Cardiac muscle cell (in vitro differentiated cells and primary cell): ENCODE measurements at regions not wholly inside any gene's neighbourhood (a gene's known extent, or its start where the extent isn't known, plus 50 kb on each side); places are given as distances from the start of the nearest gene placed in this dataset.

Experiments used
- DNase-seq, 2 donors: peaks; one replicate each; pipeline versions ENCODE4 v3.0.0 to v3.0.0-alpha.2; 2010 to 2017; ENCODE audit warnings: low read depth in 1 of 2, low spot score in 1 of 2
- H3K27ac ChIP-seq: fragments of 200-600 bp; sonication (generic); 2 replicates; pipeline ENCODE4 v1.5.1; 2016
- H3K27me3 ChIP-seq: fragments of 200-600 bp; sonication (generic); 2 replicates; pipeline ENCODE4 v1.6.0; 2016; ENCODE audit warnings: control low read depth
- H3K36me3 ChIP-seq: fragments of 200-600 bp; sonication (generic); 2 replicates; pipeline ENCODE4 v1.5.1; 2016; ENCODE audit warnings: control low read depth
- H3K4me1 ChIP-seq: fragments of 200-600 bp; sonication (generic); 2 replicates; pipeline ENCODE4 v1.8.1; 2017; ENCODE audit warnings: low read depth, mild to moderate bottlenecking, mixed run types
- H3K4me3 ChIP-seq: fragments of 200-600 bp; sonication (generic); 2 replicates; pipeline ENCODE4 v1.5.1; 2016; ENCODE audit warnings: mild to moderate bottlenecking
- H3K9me3 ChIP-seq: fragments of 200-600 bp; sonication (generic); 2 replicates; pipeline ENCODE4 v1.5.1; 2017; ENCODE audit warnings: low read depth, mild to moderate bottlenecking, control low read depth
- TF ChIP-seq, protein P1 (sequence below): IDR thresholded peaks from 2 replicates; pipeline ENCODE4 v1.5.1; 2012; ENCODE audit warnings: low read depth, mild to moderate bottlenecking, low read length

- TF ChIP-seq, protein P1, sequence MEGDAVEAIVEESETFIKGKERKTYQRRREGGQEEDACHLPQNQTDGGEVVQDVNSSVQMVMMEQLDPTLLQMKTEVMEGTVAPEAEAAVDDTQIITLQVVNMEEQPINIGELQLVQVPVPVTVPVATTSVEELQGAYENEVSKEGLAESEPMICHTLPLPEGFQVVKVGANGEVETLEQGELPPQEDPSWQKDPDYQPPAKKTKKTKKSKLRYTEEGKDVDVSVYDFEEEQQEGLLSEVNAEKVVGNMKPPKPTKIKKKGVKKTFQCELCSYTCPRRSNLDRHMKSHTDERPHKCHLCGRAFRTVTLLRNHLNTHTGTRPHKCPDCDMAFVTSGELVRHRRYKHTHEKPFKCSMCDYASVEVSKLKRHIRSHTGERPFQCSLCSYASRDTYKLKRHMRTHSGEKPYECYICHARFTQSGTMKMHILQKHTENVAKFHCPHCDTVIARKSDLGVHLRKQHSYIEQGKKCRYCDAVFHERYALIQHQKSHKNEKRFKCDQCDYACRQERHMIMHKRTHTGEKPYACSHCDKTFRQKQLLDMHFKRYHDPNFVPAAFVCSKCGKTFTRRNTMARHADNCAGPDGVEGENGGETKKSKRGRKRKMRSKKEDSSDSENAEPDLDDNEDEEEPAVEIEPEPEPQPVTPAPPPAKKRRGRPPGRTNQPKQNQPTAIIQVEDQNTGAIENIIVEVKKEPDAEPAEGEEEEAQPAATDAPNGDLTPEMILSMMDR = no peak
- peaks cover 1% of the 10 kb centered on the region for H3K9me3 ChIP-seq
- peaks cover 20% of the 10 kb centered on the region for H3K27me3 ChIP-seq
- H3K27ac ChIP-seq = no peak overlapping the region
- no peaks in the 10 kb centered on the region for H3K36me3 ChIP-seq
- H3K4me1 ChIP-seq = peaks cover 9% of the 10 kb centered on the region
- DNase-seq = no peak
- H3K4me3 ChIP-seq = no peak overlapping the region
Measured at GRCh38 chr21:35426897-35427296, 377.8 kb upstream of the RUNX1 start.

- no peak for DNase-seq
- TF ChIP-seq, protein P1 = no peak
- Histone ChIP-seq H3K4me1 (peaks cover 9% of the 10 kb centered on the region), H3K9me3 (peaks cover 2% of the 10 kb centered on the region), H3K27ac (no peak overlapping the region), H3K27me3 (peaks cover 20% of the 10 kb centered on the region), H3K4me3 (no peak overlapping the region), H3K36me3 (no peaks in the 10 kb centered on the region)
Measured at GRCh38 chr21:35426469-35426868, 377.4 kb upstream of the RUNX1 start.

- peaks cover 2% of the 10 kb centered on the region for H3K9me3 ChIP-seq
- TF ChIP-seq, protein P1 = no peak
- no peak for DNase-seq
- no peak overlapping the region for H3K27ac ChIP-seq
- H3K4me3 ChIP-seq = no peak overlapping the region
- peaks cover 20% of the 10 kb centered on the region for H3K27me3 ChIP-seq
- H3K36me3 ChIP-seq = no peaks in the 10 kb centered on the region
- H3K4me1 ChIP-seq = peaks cover 9% of the 10 kb centered on the region
Measured at GRCh38 chr21:35424122-35424521, 375.0 kb upstream of the RUNX1 start.

GRCh38 chr21:35423709-35424108, 374.6 kb upstream of the RUNX1 start:
- Histone ChIP-seq H3K9me3 (peaks cover 2% of the 10 kb centered on the region), H3K4me3 (no peak overlapping the region), H3K27ac (no peak overlapping the region), H3K4me1 (peaks cover 9% of the 10 kb centered on the region), H3K27me3 (peaks cover 20% of the 10 kb centered on the region), H3K36me3 (no peaks in the 10 kb centered on the region)
- DNase-seq = peak in 1 of 2 donors; percentile 77
- TF ChIP-seq, protein P1 = no peak

GRCh38 chr21:35422011-35422410, 372.9 kb upstream of the RUNX1 start:
- Histone ChIP-seq H3K27ac (no peak overlapping the region), H3K4me1 (no peaks in the 10 kb centered on the region), H3K27me3 (peaks cover 11% of the 10 kb centered on the region), H3K36me3 (no peaks in the 10 kb centered on the region), H3K4me3 (no peak overlapping the region), H3K9me3 (peaks cover 2% of the 10 kb centered on the region)
- TF ChIP-seq, protein P1 = no peak
- no peak for DNase-seq

DNA sequence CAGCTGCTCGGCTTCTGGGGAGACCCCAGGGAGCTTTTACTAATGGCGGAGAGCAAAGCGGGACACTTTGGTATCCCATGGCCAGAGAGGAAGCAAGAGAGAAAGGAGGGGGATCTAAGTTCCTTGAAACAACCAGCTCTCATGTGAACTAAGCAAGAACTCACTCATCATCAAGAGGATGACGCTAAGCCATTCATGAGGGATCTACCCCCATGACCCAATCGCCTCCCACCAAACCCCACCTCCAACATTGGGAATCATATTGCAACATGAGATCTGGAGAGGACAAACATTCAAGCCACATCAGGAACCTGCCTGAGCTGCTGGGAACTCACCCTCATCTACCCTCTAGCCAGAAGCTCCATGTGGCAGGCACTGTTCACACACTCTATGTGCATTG, 372.1 kb upstream of the RUNX1 start:
- no peak overlapping the region for H3K4me3 ChIP-seq

More for the DNA sequence above, 372.1 kb upstream of the RUNX1 start:
- peaks cover 6% of the 10 kb centered on the region for H3K27me3 ChIP-seq
- no peak overlapping the region for H3K27ac ChIP-seq
- H3K36me3 ChIP-seq = no peaks in the 10 kb centered on the region
- DNase-seq = no peak
- no peaks in the 10 kb centered on the region for H3K4me1 ChIP-seq
- H3K9me3 ChIP-seq = peaks cover 2% of the 10 kb centered on the region
- TF ChIP-seq, protein P1 = no peak
